ENCODE measurements at regions not wholly inside any gene's neighbourhood (a gene's known extent, or its start where the extent isn't known, plus 50 kb on each side); places are given as distances from the start of the nearest gene placed in this dataset.

GRCh38 chr4:119930546-119930945 is 136.1 kb downstream of the MAD2L1 start:
- no peak overlapping the region for H3K4me3 ChIP-seq (ENCODE audit: low read depth, low read length)
- no peak for TF ChIP-seq CTCF (IDR thresholded peaks at IDR 0.05; ENCODE audit: low read depth, low read length)
- H3K27me3 ChIP-seq (ENCODE audit: insufficient read depth, low read depth, severe bottlenecking) = no peaks in the 10 kb centered on the region
- H3K36me3 ChIP-seq = no peaks in the 10 kb centered on the region
- H3K27ac ChIP-seq = no peak overlapping the region
- no peak for DNase-seq
- H3K9me3 ChIP-seq (ENCODE audit: severe bottlenecking) = no peaks in the 10 kb centered on the region

- H3K27me3 ChIP-seq (ENCODE audit: insufficient read depth, low read depth, severe bottlenecking) = no peaks in the 10 kb centered on the region
- DNase-seq = no peak
- no peak for TF ChIP-seq CTCF (IDR thresholded peaks at IDR 0.05; ENCODE audit: low read depth, low read length)
- no peaks in the 10 kb centered on the region for H3K36me3 ChIP-seq
- H3K27ac ChIP-seq = no peak overlapping the region
- H3K9me3 ChIP-seq (ENCODE audit: severe bottlenecking) = no peaks in the 10 kb centered on the region
- H3K4me3 ChIP-seq (ENCODE audit: low read depth, low read length) = no peak overlapping the region
These were observed 144.8 kb downstream of the MAD2L1 start for GRCh38 chr4:119921830-119922229.

GRCh38 chr4:119906277-119906676 is 160.4 kb downstream of the MAD2L1 start:
- DNase-seq = no peak
- no peak for TF ChIP-seq CTCF (IDR thresholded peaks at IDR 0.05; ENCODE audit: low read depth, low read length)
- Histone ChIP-seq H3K36me3 (no peaks in the 10 kb centered on the region), H3K27me3 (ENCODE audit: insufficient read depth, low read depth, severe bottlenecking) (no peaks in the 10 kb centered on the region), H3K4me3 (ENCODE audit: low read depth, low read length) (no peak overlapping the region), H3K27ac (no peak overlapping the region), H3K9me3 (ENCODE audit: severe bottlenecking) (no peaks in the 10 kb centered on the region)

GRCh38 chr4:119898211-119898610 is 168.4 kb downstream of the MAD2L1 start:
- no peak for TF ChIP-seq CTCF (IDR thresholded peaks at IDR 0.05; ENCODE audit: low read depth, low read length)

GRCh38 chr4:119897260-119897659 is 169.4 kb downstream of the MAD2L1 start:
- TF ChIP-seq CTCF (IDR thresholded peaks at IDR 0.05; ENCODE audit: low read depth, low read length) = no peak
- Histone ChIP-seq H3K36me3 (no peaks in the 10 kb centered on the region), H3K9me3 (ENCODE audit: severe bottlenecking) (no peaks in the 10 kb centered on the region), H3K27ac (peak overlapping the region; percentile 53), H3K4me3 (ENCODE audit: low read depth, low read length) (no peak overlapping the region), H3K27me3 (ENCODE audit: insufficient read depth, low read depth, severe bottlenecking) (no peaks in the 10 kb centered on the region)
- peak; percentile 52 for DNase-seq

More at GRCh38 chr4:119898211-119898610, 168.4 kb downstream of the MAD2L1 start:
- no peaks in the 10 kb centered on the region for H3K27me3 ChIP-seq (ENCODE audit: insufficient read depth, low read depth, severe bottlenecking)
- H3K9me3 ChIP-seq (ENCODE audit: severe bottlenecking) = no peaks in the 10 kb centered on the region
- no peaks in the 10 kb centered on the region for H3K36me3 ChIP-seq
- peak overlapping the region; percentile 53 for H3K27ac ChIP-seq
- no peak overlapping the region for H3K4me3 ChIP-seq (ENCODE audit: low read depth, low read length)
- no peak for DNase-seq

- no peak overlapping the region for H3K27ac ChIP-seq
- no peak for TF ChIP-seq CTCF (IDR thresholded peaks at IDR 0.05; ENCODE audit: low read depth, low read length)
- H3K4me3 ChIP-seq (ENCODE audit: low read depth, low read length) = no peak overlapping the region
- no peak for DNase-seq
- H3K36me3 ChIP-seq = no peaks in the 10 kb centered on the region
- H3K9me3 ChIP-seq (ENCODE audit: severe bottlenecking) = no peaks in the 10 kb centered on the region
- H3K27me3 ChIP-seq (ENCODE audit: insufficient read depth, low read depth, severe bottlenecking) = no peaks in the 10 kb centered on the region
These were observed 171.9 kb downstream of the MAD2L1 start for GRCh38 chr4:119894650-119895208.

Data from WERI-Rb-1 (cell line).